Panc1 (cell line): ENCODE measurements at regions not wholly inside any gene's neighbourhood (a gene's known extent, or its start where the extent isn't known, plus 50 kb on each side); places are given as distances from the start of the nearest gene placed in this dataset.

ENCODE experiments used
- ATAC-seq: fragments of 200-7000 bp; cut with Tn5 transposase; 2 replicates; pipeline ENCODE4 v1.9.1; 2020; ENCODE audit warnings: mild to moderate bottlenecking, moderate library complexity
- BruUV-seq: library from RNA; stranded (reverse); fragments of 400-500 nt; replicated peaks from 2 replicates; lab custom pipeline; 2021; lab: Mats Ljungman, UMichigan
- CTCF ChIA-PET: fragments of 300-600 bp; sonication (Branson Sonifier 250); formaldehyde crosslinking; loops from one replicate; lab custom pipeline; 2022; ENCODE audit warnings: antibody characterized with exemption; lab: Charles Lee
- POLR2A ChIA-PET: fragments of 300-600 bp; sonication (Branson Sonifier 250); formaldehyde crosslinking; loops from one replicate; lab custom pipeline; 2022; ENCODE audit warnings: antibody characterized with exemption; lab: Charles Lee
- DNase-seq: peaks from one replicate; pipeline ENCODE4 v3.0.0-alpha.2; 2010; ENCODE audit warnings: low read depth, low spot score
- H3K27ac ChIP-seq: 2 replicates; pipeline ENCODE4 v1.5.1; 2011; ENCODE audit warnings: mild to moderate bottlenecking, low read length, inconsistent platforms
- H3K27me3 ChIP-seq: fragments of 200-500 bp; sonication (Bioruptor generic); 2 replicates; pipeline ENCODE4 v1.6.0; 2014; ENCODE audit warnings: low read length, inconsistent platforms; ENCODE audit not compliant: control insufficient read depth, insufficient read depth
- H3K36me3 ChIP-seq: fragments of 200-500 bp; sonication (Bioruptor generic); 2 replicates; pipeline ENCODE4 v1.5.1; 2014; ENCODE audit warnings: inconsistent platforms, mild to moderate bottlenecking, low read length, moderate library complexity; ENCODE audit not compliant: control insufficient read depth, insufficient read depth
- H3K4me1 ChIP-seq: 2 replicates; pipeline ENCODE4 v1.5.1; 2011; ENCODE audit warnings: inconsistent platforms, mild to moderate bottlenecking, low read length, moderate library complexity; ENCODE audit not compliant: control insufficient read depth, insufficient read depth
- H3K4me3 ChIP-seq, 2 experiments: 2 replicates each; pipeline ENCODE4 v1.5.1; 2011 to 2012; ENCODE audit warnings: low read depth in 2 of 2, low read length in 2 of 2, mild to moderate bottlenecking in 2 of 2, inconsistent platforms in 1 of 2, moderate library complexity in 1 of 2
- H3K9me3 ChIP-seq: fragments of 200-500 bp; sonication (Bioruptor generic); 2 replicates; pipeline ENCODE4 v1.5.1; 2014; ENCODE audit warnings: low read depth, mild to moderate bottlenecking, inconsistent platforms, low read length, moderate library complexity; ENCODE audit not compliant: control insufficient read depth, insufficient read depth
- CTCF ChIP-seq: fragments of 450-650 bp; IDR thresholded peaks from 2 replicates; pipeline ENCODE4 v1.5.1; 2017; ENCODE audit warnings: mild to moderate bottlenecking
- POLR2AphosphoS5 ChIP-seq: IDR thresholded peaks from 2 replicates; pipeline ENCODE4 v1.6.1; 2012; ENCODE audit warnings: mild to moderate bottlenecking, low read depth, low read length, moderate library complexity
- REST ChIP-seq, 2 experiments: IDR thresholded peaks; 2 replicates each; pipeline ENCODE4 v1.6.1; 2011 to 2012; ENCODE audit warnings: low read depth in 2 of 2, control low read depth in 1 of 2, low read length in 1 of 2, mild to moderate bottlenecking in 1 of 2, moderate library complexity in 1 of 2; ENCODE audit not compliant: insufficient read depth in 1 of 2
- SIN3A ChIP-seq: IDR thresholded peaks from 2 replicates; pipeline ENCODE4 v1.6.1; 2012; ENCODE audit warnings: low read depth, mild to moderate bottlenecking, low read length, moderate library complexity, borderline replicate concordance; ENCODE audit not compliant: insufficient read depth
- TCF7L2 ChIP-seq: IDR thresholded peaks from 2 replicates; pipeline ENCODE4 v1.6.1; 2011; ENCODE audit warnings: mild to moderate bottlenecking, low read depth, low read length, inconsistent platforms
- in situ Hi-C: cut with HindIII; loops from 2 replicates; pipeline ENCODE4 v1.10.0; 2016; ENCODE audit warnings: low sequenced_read_pairs, low pct_unique_long_range_greater_than_20kb
- intact Hi-C: fragments of 100-400 bp; cut with micrococcal nuclease; formaldehyde crosslinking; loops from one replicate; pipeline ENCODE4 v1.10.0; 2022; ENCODE audit not compliant: unreplicated experiment

GRCh38 chr18:11526675-11527074 is 82.7 kb upstream of the SLC35G4 start:
- Histone ChIP-seq H3K4me3 (no peak overlapping the region), H3K36me3 (no peaks in the 10 kb centered on the region), H3K4me1 (no peaks in the 10 kb centered on the region), H3K27ac (no peak overlapping the region), H3K27me3 (no peaks in the 10 kb centered on the region; the same call in 1 of the 2 replicates), H3K9me3 (no peaks in the 10 kb centered on the region)
- intact Hi-C loops (no loop called here), in situ Hi-C loops (no loop called here)
- no peak for ATAC-seq
- ChIA-PET POLR2A (no interaction called here), CTCF (no interaction called here)
- BruUV-seq, result no TSS peak
- no peak for DNase-seq
- TF ChIP-seq TCF7L2, result no peak
- TF ChIP-seq REST (IDR thresholded peaks at IDR 0.05; ENCODE audit: insufficient read depth in 1 of 2, low read depth in 2 of 2, low read length in 1 of 2), result no peak
- no peak for TF ChIP-seq POLR2AphosphoS5
- no peak for TF ChIP-seq CTCF
- TF ChIP-seq SIN3A, result no peak

- ChIA-PET CTCF (no interaction called here), POLR2A (no interaction called here)
- Histone ChIP-seq H3K4me1 (no peaks in the 10 kb centered on the region), H3K9me3 (no peaks in the 10 kb centered on the region), H3K36me3 (no peaks in the 10 kb centered on the region), H3K27ac (no peak overlapping the region), H3K27me3 (no peaks in the 10 kb centered on the region; the same call in 1 of the 2 replicates), H3K4me3 (no peak overlapping the region)
- no TSS peak for BruUV-seq
- TF ChIP-seq SIN3A (no peak), POLR2AphosphoS5 (no peak), REST (IDR thresholded peaks at IDR 0.05; ENCODE audit: insufficient read depth in 1 of 2, low read depth in 2 of 2, low read length in 1 of 2) (no peak), CTCF (no peak), TCF7L2 (no peak)
- in situ Hi-C loops (no loop called here), intact Hi-C loops (no loop called here)
- DNase-seq (no peak), ATAC-seq (no peak)
These were observed 85.6 kb upstream of the SLC35G4 start for GRCh38 chr18:11523804-11524203.
